Colonic mucosa (tissue), 4 donors: ENCODE measurements at regions not wholly inside any gene's neighbourhood (a gene's known extent, or its start where the extent isn't known, plus 50 kb on each side); places are given as distances from the start of the nearest gene placed in this dataset.

Experiments used
- DNase-seq: peaks from one replicate; pipeline ENCODE4 v3.0.0-alpha.2; 2020
- H3K27ac ChIP-seq: fragments of 200-600 bp; one replicate; pipeline ENCODE4 v1.8.0; 2021
- H3K27me3 ChIP-seq: fragments of 200-600 bp; one replicate; pipeline ENCODE4 v1.8.0; 2021
- H3K36me3 ChIP-seq: fragments of 200-600 bp; one replicate; pipeline ENCODE4 v1.8.0; 2021
- H3K4me1 ChIP-seq: fragments of 200-600 bp; one replicate; pipeline ENCODE4 v1.8.0; 2021; ENCODE audit warnings: mild to moderate bottlenecking
- H3K4me3 ChIP-seq: fragments of 200-600 bp; one replicate; pipeline ENCODE4 v1.8.0; 2021
- H3K9ac ChIP-seq, 2 donors: one replicate each; pipeline ENCODE4 v1.7.0; 2013; ENCODE audit warnings: control low read depth in 2 of 2, low read depth in 2 of 2, low read length in 2 of 2
- H3K9me3 ChIP-seq: fragments of 200-600 bp; one replicate; pipeline ENCODE4 v1.8.0; 2021
- intact Hi-C: fragments of 100-400 bp; cut with DNase I; formaldehyde crosslinking; loops from one replicate; pipeline ENCODE4 v1.14.1; 2022
- TF ChIP-seq, protein P1 (sequence below): fragments of 200-600 bp; IDR thresholded peaks from one replicate; pipeline ENCODE4 v1.8.0; 2022; ENCODE audit warnings: antibody characterized with exemption, mild to moderate bottlenecking
- donor health status: healthy.
- donor health status: DM: no; HTN: no; CAD: no.
- donor health status: DM: no; HTN: no; CAD: no.

DNA sequence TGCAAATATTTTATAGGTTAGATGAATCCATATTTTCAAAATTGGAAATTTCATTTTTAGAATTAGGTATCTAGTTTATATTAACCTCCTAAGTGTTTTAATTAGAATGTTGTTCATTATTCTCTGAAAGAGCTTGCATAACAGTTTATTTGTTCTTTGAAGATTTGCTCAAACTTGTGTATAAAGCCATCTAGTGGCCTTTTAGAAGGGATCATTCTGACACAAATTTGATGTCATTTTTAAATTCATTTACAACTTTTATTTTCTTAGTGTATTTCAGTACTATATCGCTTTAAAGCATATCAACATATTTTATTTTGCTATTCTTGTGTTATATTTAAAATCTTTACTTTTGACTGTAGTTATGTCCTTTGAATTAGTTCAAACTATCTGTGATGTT is 527.0 kb upstream of the NRG3 start:
- intact Hi-C loops, result no loop called here
- H3K4me3 ChIP-seq, result no peak overlapping the region
- H3K9ac ChIP-seq, result no peak overlapping the region
- H3K4me1 ChIP-seq, result no peaks in the 10 kb centered on the region
- no peaks in the 10 kb centered on the region for H3K36me3 ChIP-seq
- TF ChIP-seq, protein P1, sequence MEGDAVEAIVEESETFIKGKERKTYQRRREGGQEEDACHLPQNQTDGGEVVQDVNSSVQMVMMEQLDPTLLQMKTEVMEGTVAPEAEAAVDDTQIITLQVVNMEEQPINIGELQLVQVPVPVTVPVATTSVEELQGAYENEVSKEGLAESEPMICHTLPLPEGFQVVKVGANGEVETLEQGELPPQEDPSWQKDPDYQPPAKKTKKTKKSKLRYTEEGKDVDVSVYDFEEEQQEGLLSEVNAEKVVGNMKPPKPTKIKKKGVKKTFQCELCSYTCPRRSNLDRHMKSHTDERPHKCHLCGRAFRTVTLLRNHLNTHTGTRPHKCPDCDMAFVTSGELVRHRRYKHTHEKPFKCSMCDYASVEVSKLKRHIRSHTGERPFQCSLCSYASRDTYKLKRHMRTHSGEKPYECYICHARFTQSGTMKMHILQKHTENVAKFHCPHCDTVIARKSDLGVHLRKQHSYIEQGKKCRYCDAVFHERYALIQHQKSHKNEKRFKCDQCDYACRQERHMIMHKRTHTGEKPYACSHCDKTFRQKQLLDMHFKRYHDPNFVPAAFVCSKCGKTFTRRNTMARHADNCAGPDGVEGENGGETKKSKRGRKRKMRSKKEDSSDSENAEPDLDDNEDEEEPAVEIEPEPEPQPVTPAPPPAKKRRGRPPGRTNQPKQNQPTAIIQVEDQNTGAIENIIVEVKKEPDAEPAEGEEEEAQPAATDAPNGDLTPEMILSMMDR, result no peak
- no peak overlapping the region for H3K27ac ChIP-seq
- no peak for DNase-seq
- H3K9me3 ChIP-seq, result no peaks in the 10 kb centered on the region
- H3K27me3 ChIP-seq, result no peaks in the 10 kb centered on the region

DNA sequence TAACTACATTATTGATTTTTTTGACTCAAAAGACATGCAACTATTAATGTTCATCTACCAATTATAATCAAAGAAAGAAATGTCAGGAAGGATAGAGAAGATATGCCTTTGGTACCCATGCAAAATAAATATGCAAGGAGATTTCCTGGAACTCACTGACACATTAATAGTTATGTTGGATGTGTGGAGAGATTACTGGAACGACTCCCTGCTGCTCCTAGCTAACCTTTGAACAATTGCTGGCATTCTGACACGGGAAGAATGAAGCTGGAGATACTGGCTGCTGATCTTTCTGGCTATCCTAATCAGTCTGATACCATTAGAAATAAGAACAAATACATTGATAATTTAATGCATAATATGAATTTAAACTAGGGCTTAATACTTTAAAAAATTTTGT is 507.9 kb upstream of the NRG3 start:
- H3K4me3 ChIP-seq, result no peak overlapping the region
- H3K9me3 ChIP-seq, result no peaks in the 10 kb centered on the region
- TF ChIP-seq, protein P1, result no peak
- H3K36me3 ChIP-seq, result no peaks in the 10 kb centered on the region
- no peaks in the 10 kb centered on the region for H3K27me3 ChIP-seq
- intact Hi-C loops, result no loop called here
- H3K27ac ChIP-seq, result no peak overlapping the region
- H3K9ac ChIP-seq, result no peak overlapping the region
- H3K4me1 ChIP-seq, result no peaks in the 10 kb centered on the region
- no peak for DNase-seq

DNA sequence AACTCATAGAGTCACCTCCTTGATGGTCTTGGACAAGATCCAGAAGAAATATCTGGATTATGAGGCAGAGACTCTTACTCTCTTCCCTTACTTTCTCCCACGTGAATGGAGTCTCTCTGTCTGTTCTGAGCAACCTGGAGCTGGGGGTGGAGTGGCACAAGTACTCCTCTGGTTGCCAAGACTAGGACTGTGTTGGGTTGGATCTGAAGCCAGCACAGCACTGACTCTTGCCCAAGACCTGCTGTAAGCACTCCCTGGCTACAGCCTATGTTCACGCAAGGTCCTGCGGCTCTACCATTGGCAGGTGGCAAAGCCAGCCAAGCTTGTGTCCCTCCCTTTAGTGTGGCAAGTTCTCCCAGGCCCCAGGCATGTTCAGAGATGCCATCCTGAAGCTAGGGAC is 488.2 kb upstream of the NRG3 start:
- no peak for DNase-seq
- TF ChIP-seq, protein P1, result no peak
- Histone ChIP-seq H3K4me3 (no peak overlapping the region), H3K9ac (no peak overlapping the region), H3K4me1 (no peaks in the 10 kb centered on the region), H3K9me3 (no peaks in the 10 kb centered on the region), H3K27ac (no peak overlapping the region), H3K27me3 (no peaks in the 10 kb centered on the region), H3K36me3 (no peaks in the 10 kb centered on the region)
- intact Hi-C loops, result no loop called here

DNA sequence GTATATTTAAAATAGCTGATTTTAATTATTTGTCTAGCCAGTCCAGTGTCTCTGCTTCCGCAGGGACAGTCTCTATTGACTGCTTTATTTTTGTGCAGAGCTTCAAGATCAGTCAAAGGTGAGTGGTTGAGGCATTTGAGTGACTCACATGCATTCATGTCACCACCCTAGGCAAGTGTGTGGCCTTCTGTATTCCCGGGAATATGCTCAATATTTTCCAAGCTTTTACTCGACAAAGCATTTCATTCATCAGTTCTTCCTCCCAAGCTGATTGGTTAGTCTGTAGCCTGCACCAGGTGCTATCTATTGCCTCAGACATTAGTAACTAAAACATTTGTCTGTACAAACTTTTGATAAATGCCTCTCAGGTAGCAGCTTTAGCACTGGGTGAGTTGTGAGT is 471.5 kb upstream of the NRG3 start:
- DNase-seq, result no peak
- no peaks in the 10 kb centered on the region for H3K27me3 ChIP-seq

DNA sequence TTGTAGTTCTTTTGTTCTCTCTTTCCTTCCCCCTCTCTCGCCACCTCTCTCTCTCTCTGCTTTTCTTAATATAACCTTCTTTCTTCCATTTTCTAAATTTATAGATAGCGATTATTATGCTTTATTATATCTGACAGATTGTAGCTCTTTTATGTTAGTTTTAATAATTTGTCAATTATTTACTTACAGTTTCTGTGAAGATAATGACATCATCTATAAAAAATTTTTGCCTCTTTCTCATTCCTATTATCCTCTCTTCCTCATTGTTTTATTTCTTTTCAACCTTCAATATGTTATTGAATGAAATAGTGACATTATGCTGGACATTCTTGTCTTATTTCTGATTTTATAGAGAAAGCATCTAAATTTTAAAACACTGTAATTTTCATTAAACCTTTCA is 469.6 kb upstream of the NRG3 start:
- H3K4me3 ChIP-seq, result no peak overlapping the region
- TF ChIP-seq, protein P1, result no peak
- H3K4me1 ChIP-seq, result no peaks in the 10 kb centered on the region
- no peak overlapping the region for H3K27ac ChIP-seq
- H3K27me3 ChIP-seq, result no peaks in the 10 kb centered on the region
- no peaks in the 10 kb centered on the region for H3K36me3 ChIP-seq
- DNase-seq, result no peak
- H3K9ac ChIP-seq, result no peak overlapping the region
- intact Hi-C loops, result no loop called here
- no peaks in the 10 kb centered on the region for H3K9me3 ChIP-seq

More for the DNA sequence above, 471.5 kb upstream of the NRG3 start:
- Histone ChIP-seq H3K36me3 (no peaks in the 10 kb centered on the region), H3K4me3 (no peak overlapping the region), H3K9me3 (no peaks in the 10 kb centered on the region), H3K27ac (no peak overlapping the region), H3K4me1 (no peaks in the 10 kb centered on the region), H3K9ac (no peak overlapping the region)
- intact Hi-C loops, result no loop called here
- TF ChIP-seq, protein P1, result no peak

DNA sequence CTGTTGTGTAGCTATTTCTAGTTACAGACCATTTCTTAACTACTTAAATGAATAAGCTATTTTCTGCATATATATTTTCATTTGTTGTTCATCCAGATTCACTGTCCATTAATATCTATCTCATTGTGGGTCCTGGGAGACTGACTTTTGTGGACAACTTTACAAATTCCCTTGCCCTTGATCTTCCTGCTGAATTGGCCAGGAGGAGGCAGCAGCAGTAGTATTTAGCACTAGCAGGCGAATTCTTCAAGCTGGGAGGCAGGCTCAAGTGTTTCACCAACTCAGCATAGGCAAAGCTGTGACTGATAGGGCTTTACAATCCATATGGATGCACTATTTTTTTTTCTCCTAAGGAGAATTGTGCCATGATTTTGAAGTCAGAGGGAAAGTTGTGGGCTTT is 461.0 kb upstream of the NRG3 start:
- H3K27me3 ChIP-seq, result no peaks in the 10 kb centered on the region
- H3K4me3 ChIP-seq, result no peak overlapping the region
- H3K27ac ChIP-seq, result no peak overlapping the region
- no peaks in the 10 kb centered on the region for H3K4me1 ChIP-seq
- H3K9me3 ChIP-seq, result no peaks in the 10 kb centered on the region
- no peak overlapping the region for H3K9ac ChIP-seq
- H3K36me3 ChIP-seq, result no peaks in the 10 kb centered on the region
- TF ChIP-seq, protein P1, result no peak
- no peak for DNase-seq
- intact Hi-C loops, result no loop called here
